ENCODE measurements at regions not wholly inside any gene's neighbourhood (a gene's known extent, or its start where the extent isn't known, plus 50 kb on each side); places are given as distances from the start of the nearest gene placed in this dataset.

DNA sequence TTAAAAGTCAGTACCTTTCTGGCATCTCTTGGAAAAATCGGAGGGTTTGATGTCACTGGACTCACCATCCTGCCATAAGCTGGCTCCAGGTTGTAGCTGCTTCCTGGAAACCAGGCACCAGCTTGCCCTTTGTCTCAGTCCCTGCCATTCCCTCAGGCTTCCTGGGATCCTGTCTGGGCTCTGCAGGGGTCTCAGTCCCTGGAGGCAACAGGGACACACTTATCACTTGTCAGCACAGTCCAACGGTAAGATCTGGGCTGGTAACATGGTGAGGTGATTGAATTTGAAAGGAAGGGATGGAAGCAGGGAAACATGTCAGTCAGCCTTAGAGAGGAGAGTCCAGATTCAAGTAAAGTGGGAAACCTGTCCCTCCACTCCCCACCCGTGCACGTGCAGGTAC lies 147.6 kb upstream of the ECI2 start:
- TF ChIP-seq CTCF (IDR thresholded peaks at IDR 0.05) (no peak), POLR2A (IDR thresholded peaks at IDR 0.05) (no peak)

Measured in adrenal gland (tissue), 5 donors.